ENCODE measurements at regions not wholly inside any gene's neighbourhood (a gene's known extent, or its start where the extent isn't known, plus 50 kb on each side); places are given as distances from the start of the nearest gene placed in this dataset.

- no peak for TF ChIP-seq CTCF (IDR thresholded peaks at IDR 0.05)
- no peak for TF ChIP-seq POLR2A (IDR thresholded peaks at IDR 0.05)
Measured at GRCh38 chr15:35986191-35986721, 440.3 kb upstream of the DPH6 start.

Data from lower leg skin (tissue), 3 donors.